HL-60 (cell line): ENCODE measurements at regions not wholly inside any gene's neighbourhood (a gene's known extent, or its start where the extent isn't known, plus 50 kb on each side); places are given as distances from the start of the nearest gene placed in this dataset.

Experiments
- DNase-seq, 2 experiments: peaks; one replicate each; pipeline ENCODE4 v3.0.0-alpha.2; 2010 to 2020; ENCODE audit warnings: low read depth in 1 of 2, low spot score in 1 of 2
- H3K27ac ChIP-seq: fragments of 250-450 bp; sonication (Bioruptor Pico); replicated peaks from 2 replicates; pipeline ENCODE4 v1.5.1; 2020; ENCODE audit warnings: mild to moderate bottlenecking, moderate library complexity
- H3K27me3 ChIP-seq: fragments of 250-450 bp; sonication (Bioruptor Pico); 2 replicates; pipeline ENCODE4 v1.5.1; 2021; ENCODE audit warnings: mild to moderate bottlenecking, moderate library complexity; ENCODE audit not compliant: insufficient read depth, poor library complexity, severe bottlenecking
- H3K4me3 ChIP-seq: replicated peaks from 2 replicates; pipeline ENCODE4 v1.5.1; 2011; ENCODE audit warnings: mild to moderate bottlenecking, control low read depth, low read length; ENCODE audit not compliant: insufficient read depth
- CTCF ChIP-seq: IDR thresholded peaks from one replicate; pipeline ENCODE4 v1.5.1; 2011; ENCODE audit warnings: low read length, control low read depth, inconsistent platforms; ENCODE audit not compliant: insufficient read depth
- GABPA ChIP-seq: IDR thresholded peaks from 2 replicates; pipeline ENCODE4 v1.6.1; 2012; ENCODE audit warnings: low read depth
- POLR2AphosphoS5 ChIP-seq: IDR thresholded peaks from 2 replicates; pipeline ENCODE4 v1.6.1; 2012; ENCODE audit warnings: low read depth
- REST ChIP-seq: IDR thresholded peaks from 2 replicates; pipeline ENCODE4 v1.6.1; 2012; ENCODE audit warnings: low read depth; ENCODE audit not compliant: insufficient replicate concordance
- SPI1 ChIP-seq: IDR thresholded peaks from 2 replicates; pipeline ENCODE4 v1.6.1; 2012; ENCODE audit warnings: low read depth, mild to moderate bottlenecking, borderline replicate concordance

DNA sequence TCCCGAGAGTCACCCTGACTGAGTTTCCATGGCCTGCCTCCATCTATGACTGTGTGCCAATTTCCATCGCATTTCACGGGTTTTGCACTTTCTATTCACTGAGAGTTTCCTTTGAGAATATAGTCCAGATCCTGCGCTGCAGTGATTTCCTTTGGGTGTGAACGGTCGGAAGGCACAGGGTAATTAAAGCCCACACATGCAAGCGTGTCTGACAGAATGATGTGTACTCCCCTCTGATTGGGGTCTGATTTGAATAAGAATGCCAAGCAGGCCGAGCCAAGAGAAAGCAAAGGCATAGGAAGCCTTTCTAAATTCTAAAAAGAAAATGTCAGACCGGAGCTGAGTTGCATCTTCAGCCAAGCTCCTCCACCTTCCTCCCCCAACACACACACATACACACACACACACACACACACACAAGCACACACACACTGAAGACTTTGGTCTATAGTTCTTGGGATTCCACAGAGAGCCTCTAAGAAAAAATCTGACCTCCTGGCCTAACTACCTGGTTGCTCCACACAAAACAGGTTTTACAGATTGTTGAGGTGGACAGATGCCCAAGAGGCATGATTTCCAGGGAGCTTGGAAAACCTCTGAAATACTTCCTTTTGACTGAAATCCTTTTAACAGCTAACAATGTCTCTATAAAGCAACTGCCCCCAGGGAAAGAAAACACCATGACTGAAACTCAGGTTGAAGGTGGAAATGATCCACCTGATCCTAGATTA lies 59.7 kb upstream of the LRRN1 start:
- Histone ChIP-seq H3K27ac (no peak overlapping the region), H3K27me3 (no peaks in the 10 kb centered on the region), H3K4me3 (no peak overlapping the region)
- TF ChIP-seq GABPA, result no peak
- TF ChIP-seq REST, result no peak
- DNase-seq, result no peak

- no peak overlapping the region for H3K27ac ChIP-seq
- no peak for DNase-seq
- no peak overlapping the region for H3K4me3 ChIP-seq
- no peak for TF ChIP-seq REST
- no peaks in the 10 kb centered on the region for H3K27me3 ChIP-seq
Observed at GRCh38 chr3:3737531-3737930, 61.7 kb upstream of the LRRN1 start.

GRCh38 chr3:3735919-3736318 lies 63.3 kb upstream of the LRRN1 start:
- Histone ChIP-seq H3K27me3 (no peaks in the 10 kb centered on the region), H3K27ac (no peak overlapping the region), H3K4me3 (no peak overlapping the region)
- DNase-seq, result no peak
- TF ChIP-seq SPI1, result no peak
- TF ChIP-seq POLR2AphosphoS5, result no peak

- H3K27me3 ChIP-seq, result no peaks in the 10 kb centered on the region
- no peak for DNase-seq
- no peak overlapping the region for H3K27ac ChIP-seq
- no peak overlapping the region for H3K4me3 ChIP-seq
- TF ChIP-seq REST, result no peak
- TF ChIP-seq CTCF, result no peak
- TF ChIP-seq GABPA, result no peak
- TF ChIP-seq POLR2AphosphoS5, result no peak
- no peak for TF ChIP-seq SPI1
Observed at GRCh38 chr3:3734881-3735280, 64.3 kb upstream of the LRRN1 start.

DNA sequence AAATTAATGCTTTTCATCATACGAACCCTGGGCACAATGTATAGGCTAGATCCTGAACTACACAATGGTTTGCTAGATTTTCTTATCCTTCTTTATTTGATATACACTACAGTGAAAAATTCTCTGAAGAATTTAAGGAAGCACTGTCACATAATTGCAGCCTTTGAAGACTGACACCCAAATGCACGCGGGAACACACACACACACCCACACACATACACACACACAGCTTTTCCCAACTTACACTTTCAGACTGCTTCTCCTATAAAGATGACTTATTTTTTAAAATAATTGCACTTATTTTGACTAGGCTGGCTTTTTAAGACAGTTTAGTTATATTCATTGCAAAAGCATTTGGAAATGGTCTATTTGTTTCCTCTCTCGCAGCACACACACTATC lies 70.0 kb upstream of the LRRN1 start:
- DNase-seq, result no peak
- H3K27me3 ChIP-seq, result no peaks in the 10 kb centered on the region

More for the DNA sequence above, 70.0 kb upstream of the LRRN1 start:
- Histone ChIP-seq H3K27ac (no peak overlapping the region), H3K4me3 (no peak overlapping the region)
- TF ChIP-seq GABPA (no peak), POLR2AphosphoS5 (no peak), SPI1 (no peak), REST (no peak), CTCF (no peak)
